ENCODE measurements at regions not wholly inside any gene's neighbourhood (a gene's known extent, or its start where the extent isn't known, plus 50 kb on each side); places are given as distances from the start of the nearest gene placed in this dataset.

- no peak for ATAC-seq
- Mint-ChIP-seq H3K4me3 (no peak overlapping the region), H3K4me1 (ENCODE audit: low read depth) (no peaks in the 10 kb centered on the region), H3K27ac (no peak overlapping the region), H3K27me3 (ENCODE audit: low read depth) (no peaks in the 10 kb centered on the region), H3K9me3 (ENCODE audit: insufficient read depth) (no peaks in the 10 kb centered on the region), H3K36me3 (ENCODE audit: low read depth) (no peaks in the 10 kb centered on the region)
- CTCF ChIA-PET = no interaction called here
- no peak for DNase-seq
- POLR2A ChIA-PET = no interaction called here
These were observed 484.7 kb downstream of the IRS2 start for GRCh38 chr13:109301726-109302125.

- H3K9me3 Mint-ChIP-seq (ENCODE audit: insufficient read depth) = no peaks in the 10 kb centered on the region
- DNase-seq (no peak), ATAC-seq (no peak)
- ChIA-PET POLR2A (no interaction called here), CTCF (no interaction called here)
- H3K4me3 Mint-ChIP-seq = no peak overlapping the region
- no peak overlapping the region for H3K27ac Mint-ChIP-seq
- no peaks in the 10 kb centered on the region for H3K4me1 Mint-ChIP-seq (ENCODE audit: low read depth)
- no peaks in the 10 kb centered on the region for H3K36me3 Mint-ChIP-seq (ENCODE audit: low read depth)
- no peaks in the 10 kb centered on the region for H3K27me3 Mint-ChIP-seq (ENCODE audit: low read depth)
These were observed 485.1 kb downstream of the IRS2 start for GRCh38 chr13:109301276-109301675.

DNA sequence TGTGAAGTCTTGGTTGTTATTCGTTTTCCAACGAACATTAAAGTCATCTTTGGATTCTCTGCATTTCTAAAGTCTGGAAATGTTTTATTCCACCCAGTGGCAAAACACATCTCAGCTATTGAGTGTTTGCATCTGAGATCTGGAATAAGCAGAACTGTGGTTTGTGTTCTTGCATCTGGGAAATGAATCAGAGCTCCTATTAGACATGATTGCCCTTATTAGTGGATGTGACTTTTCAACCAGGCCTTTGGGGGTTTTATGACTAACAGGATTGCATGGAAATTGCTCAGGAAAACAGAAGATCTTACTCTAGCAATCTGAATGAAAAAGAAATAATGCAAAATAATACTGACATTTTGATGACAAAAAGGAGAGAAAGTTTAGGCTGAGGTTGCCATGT, 488.8 kb downstream of the IRS2 start:
- Mint-ChIP-seq H3K27ac (no peak overlapping the region), H3K36me3 (ENCODE audit: low read depth) (no peaks in the 10 kb centered on the region), H3K27me3 (ENCODE audit: low read depth) (no peaks in the 10 kb centered on the region), H3K9me3 (ENCODE audit: insufficient read depth) (no peaks in the 10 kb centered on the region), H3K4me1 (ENCODE audit: low read depth) (no peaks in the 10 kb centered on the region), H3K4me3 (no peak overlapping the region)
- ChIA-PET POLR2A (no interaction called here), CTCF (no interaction called here)
- DNase-seq (no peak), ATAC-seq (no peak)

GRCh38 chr13:109293166-109293565, 493.2 kb downstream of the IRS2 start:
- Mint-ChIP-seq H3K4me1 (ENCODE audit: low read depth) (no peaks in the 10 kb centered on the region), H3K27me3 (ENCODE audit: low read depth) (no peaks in the 10 kb centered on the region), H3K27ac (no peak overlapping the region), H3K4me3 (no peak overlapping the region), H3K36me3 (ENCODE audit: low read depth) (no peaks in the 10 kb centered on the region), H3K9me3 (ENCODE audit: insufficient read depth) (no peaks in the 10 kb centered on the region)
- ATAC-seq = no peak
- ChIA-PET POLR2A (no interaction called here), CTCF (no interaction called here)
- no peak for DNase-seq

GRCh38 chr13:109288151-109288709, 498.2 kb downstream of the IRS2 start:
- ATAC-seq (no peak), DNase-seq (no peak)
- Mint-ChIP-seq H3K9me3 (ENCODE audit: insufficient read depth) (no peaks in the 10 kb centered on the region), H3K27me3 (ENCODE audit: low read depth) (no peaks in the 10 kb centered on the region), H3K4me1 (ENCODE audit: low read depth) (no peaks in the 10 kb centered on the region), H3K36me3 (ENCODE audit: low read depth) (no peaks in the 10 kb centered on the region), H3K4me3 (no peak overlapping the region), H3K27ac (no peak overlapping the region)
- ChIA-PET POLR2A (no interaction called here), CTCF (no interaction called here)

DNA sequence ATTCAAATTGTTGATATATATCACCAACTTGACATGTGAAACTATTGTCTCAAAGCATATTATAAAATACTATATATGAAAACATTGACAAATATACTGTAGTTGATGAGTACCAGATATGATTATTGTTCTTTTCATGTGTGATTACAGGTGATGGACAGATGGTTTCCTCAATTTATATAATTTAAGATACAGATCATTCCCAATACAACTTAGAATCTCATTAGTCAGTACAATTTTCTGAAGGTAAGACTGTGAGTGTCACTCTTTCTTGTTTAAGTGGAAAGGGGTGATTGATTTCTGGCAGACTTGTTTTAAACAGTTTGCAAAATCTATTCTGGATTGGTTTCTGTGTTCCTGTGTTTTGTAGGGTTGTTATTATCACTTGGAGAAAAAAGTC, 498.8 kb downstream of the IRS2 start:
- no peak overlapping the region for H3K27ac Mint-ChIP-seq
- no peaks in the 10 kb centered on the region for H3K36me3 Mint-ChIP-seq (ENCODE audit: low read depth)
- H3K27me3 Mint-ChIP-seq (ENCODE audit: low read depth) = no peaks in the 10 kb centered on the region
- DNase-seq = no peak
- ATAC-seq = no peak
- no peak overlapping the region for H3K4me3 Mint-ChIP-seq
- ChIA-PET CTCF (no interaction called here), POLR2A (no interaction called here)
- no peaks in the 10 kb centered on the region for H3K4me1 Mint-ChIP-seq (ENCODE audit: low read depth)
- H3K9me3 Mint-ChIP-seq (ENCODE audit: insufficient read depth) = no peaks in the 10 kb centered on the region

GRCh38 chr13:109285586-109285985, 500.8 kb downstream of the IRS2 start:
- Mint-ChIP-seq H3K27ac (no peak overlapping the region), H3K27me3 (ENCODE audit: low read depth) (no peaks in the 10 kb centered on the region), H3K9me3 (ENCODE audit: insufficient read depth) (no peaks in the 10 kb centered on the region), H3K36me3 (ENCODE audit: low read depth) (no peaks in the 10 kb centered on the region), H3K4me3 (no peak overlapping the region), H3K4me1 (ENCODE audit: low read depth) (no peaks in the 10 kb centered on the region)
- no peak for ATAC-seq
- POLR2A ChIA-PET = no interaction called here
- no peak for DNase-seq
- CTCF ChIA-PET = no interaction called here

GRCh38 chr13:109281903-109282635, 504.3 kb downstream of the IRS2 start:
- POLR2A ChIA-PET = no interaction called here
- H3K9me3 Mint-ChIP-seq (ENCODE audit: insufficient read depth) = no peaks in the 10 kb centered on the region
- DNase-seq (no peak), ATAC-seq (no peak)
- no peaks in the 10 kb centered on the region for H3K27me3 Mint-ChIP-seq (ENCODE audit: low read depth)
- H3K27ac Mint-ChIP-seq = no peak overlapping the region
- H3K36me3 Mint-ChIP-seq (ENCODE audit: low read depth) = no peaks in the 10 kb centered on the region
- no peak overlapping the region for H3K4me3 Mint-ChIP-seq
- H3K4me1 Mint-ChIP-seq (ENCODE audit: low read depth) = no peaks in the 10 kb centered on the region
- CTCF ChIA-PET = no interaction called here

GRCh38 chr13:109281017-109281902, 505.1 kb downstream of the IRS2 start:
- Mint-ChIP-seq H3K36me3 (ENCODE audit: low read depth) (no peaks in the 10 kb centered on the region), H3K9me3 (ENCODE audit: insufficient read depth) (no peaks in the 10 kb centered on the region), H3K4me3 (no peak overlapping the region), H3K4me1 (ENCODE audit: low read depth) (no peaks in the 10 kb centered on the region), H3K27me3 (ENCODE audit: low read depth) (no peaks in the 10 kb centered on the region), H3K27ac (no peak overlapping the region)
- ChIA-PET CTCF (no interaction called here), POLR2A (no interaction called here)
- DNase-seq (no peak), ATAC-seq (no peak)

DNA sequence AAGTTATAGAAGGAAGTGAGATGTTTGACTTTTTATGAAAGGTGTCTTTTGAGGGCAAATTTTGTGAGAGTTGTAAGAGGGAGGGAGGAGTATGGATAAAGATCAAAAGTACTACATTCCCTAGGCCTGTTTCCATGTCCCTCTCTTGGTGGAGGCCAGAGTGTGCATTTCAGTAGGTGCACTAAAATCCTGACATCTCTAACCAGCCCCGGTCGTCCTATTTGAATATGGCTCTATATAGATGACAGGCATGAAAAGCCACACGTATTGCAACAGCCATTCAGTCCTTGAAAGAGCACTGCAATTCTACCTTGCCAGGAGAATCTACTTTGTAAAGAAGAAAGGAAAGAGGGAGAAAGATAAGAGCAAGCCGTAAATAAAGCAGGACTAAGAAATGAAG, 510.1 kb downstream of the IRS2 start:
- no peaks in the 10 kb centered on the region for H3K4me1 Mint-ChIP-seq (ENCODE audit: low read depth)
- H3K4me3 Mint-ChIP-seq = no peak overlapping the region
- ChIA-PET CTCF (no interaction called here), POLR2A (no interaction called here)
- no peaks in the 10 kb centered on the region for H3K36me3 Mint-ChIP-seq (ENCODE audit: low read depth)
- H3K27me3 Mint-ChIP-seq (ENCODE audit: low read depth) = no peaks in the 10 kb centered on the region
- no peak for ATAC-seq
- DNase-seq = no peak
- H3K27ac Mint-ChIP-seq = no peak overlapping the region
- no peaks in the 10 kb centered on the region for H3K9me3 Mint-ChIP-seq (ENCODE audit: insufficient read depth)

DNA sequence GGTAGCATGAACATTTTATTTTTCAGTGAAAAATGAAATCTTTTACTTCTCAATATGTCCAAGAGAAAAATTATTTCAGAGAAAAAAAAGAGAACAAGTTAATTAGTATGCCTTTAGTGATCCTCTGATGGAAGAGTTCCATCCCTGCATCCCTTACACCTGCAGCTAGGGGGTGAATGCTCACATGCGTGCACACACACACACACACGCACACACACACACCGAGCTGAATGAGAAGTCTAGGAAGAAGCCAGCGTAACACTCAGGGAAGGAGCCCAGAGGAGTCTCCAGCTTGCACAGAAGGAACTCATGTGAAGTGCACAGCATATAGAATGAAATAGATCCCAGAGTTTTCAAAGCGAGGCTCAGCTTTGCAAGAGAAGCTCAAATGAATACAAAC, 510.5 kb downstream of the IRS2 start:
- ChIA-PET CTCF (no interaction called here), POLR2A (no interaction called here)
- H3K4me1 Mint-ChIP-seq (ENCODE audit: low read depth) = no peaks in the 10 kb centered on the region
- no peak overlapping the region for H3K4me3 Mint-ChIP-seq
- H3K36me3 Mint-ChIP-seq (ENCODE audit: low read depth) = no peaks in the 10 kb centered on the region
- no peaks in the 10 kb centered on the region for H3K9me3 Mint-ChIP-seq (ENCODE audit: insufficient read depth)
- ATAC-seq = no peak
- no peaks in the 10 kb centered on the region for H3K27me3 Mint-ChIP-seq (ENCODE audit: low read depth)
- no peak for DNase-seq
- H3K27ac Mint-ChIP-seq = no peak overlapping the region

- Mint-ChIP-seq H3K27me3 (ENCODE audit: low read depth) (no peaks in the 10 kb centered on the region), H3K27ac (no peak overlapping the region), H3K9me3 (ENCODE audit: insufficient read depth) (no peaks in the 10 kb centered on the region), H3K4me3 (no peak overlapping the region), H3K36me3 (ENCODE audit: low read depth) (no peaks in the 10 kb centered on the region), H3K4me1 (ENCODE audit: low read depth) (no peaks in the 10 kb centered on the region)
- POLR2A ChIA-PET = no interaction called here
- CTCF ChIA-PET = no interaction called here
- ATAC-seq (no peak), DNase-seq (no peak)
These were observed 511.1 kb downstream of the IRS2 start for GRCh38 chr13:109275139-109275745.
